RWPE1 (cell line): ENCODE measurements at regions not wholly inside any gene's neighbourhood (a gene's known extent, or its start where the extent isn't known, plus 50 kb on each side); places are given as distances from the start of the nearest gene placed in this dataset.
"Not testable (repeated sequence)": the region's sequence is repeated elsewhere in the genome, so short reads cannot be mapped to it uniquely, and the experiment has no call there.

Source experiments
- CTCF ChIA-PET: fragments of 350-600 bp; sonication (Branson Sonifier 250); formaldehyde crosslinking; extraction: SDS; loops from one replicate; lab custom pipeline; 2021; lab: Yijun Ruan, JAX
- POLR2A ChIA-PET: fragments of 400-600 bp; formaldehyde crosslinking; extraction: SDS; loops from one replicate; lab custom pipeline; 2020; ENCODE audit warnings: antibody characterized with exemption; ENCODE audit not compliant: low non-redundant PET; lab: Yijun Ruan, JAX
- DNase-seq: peaks from one replicate; pipeline ENCODE4 v3.0.0; 2012; ENCODE audit warnings: low spot score
- H3K27ac ChIP-seq: fragments of 450-650 bp; 2 replicates; pipeline ENCODE4 v1.5.1; 2017
- TF ChIP-seq, protein P1 (sequence below): fragments of 450-650 bp; conservative IDR thresholded peaks from 2 replicates; pipeline ENCODE4 v1.5.1; 2017; ENCODE audit warnings: low read depth, mild to moderate bottlenecking

DNA sequence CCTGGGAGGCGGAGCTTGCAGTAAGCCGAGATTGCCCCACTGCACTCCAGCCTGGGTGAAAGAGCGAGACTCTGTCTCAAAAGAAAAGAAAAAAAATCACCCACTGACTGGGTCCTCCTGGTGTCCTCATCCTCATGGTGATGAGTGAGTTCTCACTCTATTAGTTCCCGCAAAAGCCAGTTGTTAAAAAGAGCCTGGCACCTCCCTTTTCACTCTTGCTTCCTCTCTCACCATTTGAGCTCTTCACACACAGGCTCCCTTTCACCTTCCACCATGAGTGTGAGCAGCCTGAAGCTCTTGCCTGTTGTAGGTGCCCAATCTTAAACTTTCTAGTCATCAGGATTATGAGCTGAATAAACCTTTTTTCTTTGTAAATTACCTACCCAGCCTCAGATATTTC lies 176.4 kb downstream of the SLC38A4 start:
- DNase-seq: no peak
- ChIA-PET POLR2A (no interaction called here), CTCF (interaction anchor here (0.6 kb wide), 1 partner anchor 645 kb away, joined by 3 read pairs; no protein-coding TSS in a partner anchor)
- no peak overlapping the region for H3K27ac ChIP-seq
- TF ChIP-seq, protein P1, sequence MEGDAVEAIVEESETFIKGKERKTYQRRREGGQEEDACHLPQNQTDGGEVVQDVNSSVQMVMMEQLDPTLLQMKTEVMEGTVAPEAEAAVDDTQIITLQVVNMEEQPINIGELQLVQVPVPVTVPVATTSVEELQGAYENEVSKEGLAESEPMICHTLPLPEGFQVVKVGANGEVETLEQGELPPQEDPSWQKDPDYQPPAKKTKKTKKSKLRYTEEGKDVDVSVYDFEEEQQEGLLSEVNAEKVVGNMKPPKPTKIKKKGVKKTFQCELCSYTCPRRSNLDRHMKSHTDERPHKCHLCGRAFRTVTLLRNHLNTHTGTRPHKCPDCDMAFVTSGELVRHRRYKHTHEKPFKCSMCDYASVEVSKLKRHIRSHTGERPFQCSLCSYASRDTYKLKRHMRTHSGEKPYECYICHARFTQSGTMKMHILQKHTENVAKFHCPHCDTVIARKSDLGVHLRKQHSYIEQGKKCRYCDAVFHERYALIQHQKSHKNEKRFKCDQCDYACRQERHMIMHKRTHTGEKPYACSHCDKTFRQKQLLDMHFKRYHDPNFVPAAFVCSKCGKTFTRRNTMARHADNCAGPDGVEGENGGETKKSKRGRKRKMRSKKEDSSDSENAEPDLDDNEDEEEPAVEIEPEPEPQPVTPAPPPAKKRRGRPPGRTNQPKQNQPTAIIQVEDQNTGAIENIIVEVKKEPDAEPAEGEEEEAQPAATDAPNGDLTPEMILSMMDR: no peak

DNA sequence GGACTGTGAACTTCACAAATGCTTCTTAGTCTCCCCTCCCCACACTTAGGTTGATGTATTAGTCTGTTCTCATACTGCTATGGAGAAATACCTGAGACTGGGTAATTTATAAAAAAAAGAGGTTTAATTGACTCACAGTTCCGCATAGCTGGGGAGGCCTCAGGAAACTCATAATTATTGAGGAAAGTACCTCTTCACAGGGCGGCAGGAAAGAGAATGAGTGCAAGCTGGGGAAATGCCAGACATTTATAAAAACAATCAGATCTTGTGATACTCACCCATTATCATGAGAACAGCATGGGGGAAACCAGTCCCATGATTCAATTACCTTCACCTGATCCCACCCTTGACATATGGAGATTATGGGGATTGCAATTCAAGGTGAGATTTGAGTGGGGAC lies 178.8 kb downstream of the SLC38A4 start:
- TF ChIP-seq, protein P1: no peak
- no peak overlapping the region for H3K27ac ChIP-seq
- ChIA-PET CTCF (no interaction called here), POLR2A (no interaction called here)
- DNase-seq: no peak

DNA sequence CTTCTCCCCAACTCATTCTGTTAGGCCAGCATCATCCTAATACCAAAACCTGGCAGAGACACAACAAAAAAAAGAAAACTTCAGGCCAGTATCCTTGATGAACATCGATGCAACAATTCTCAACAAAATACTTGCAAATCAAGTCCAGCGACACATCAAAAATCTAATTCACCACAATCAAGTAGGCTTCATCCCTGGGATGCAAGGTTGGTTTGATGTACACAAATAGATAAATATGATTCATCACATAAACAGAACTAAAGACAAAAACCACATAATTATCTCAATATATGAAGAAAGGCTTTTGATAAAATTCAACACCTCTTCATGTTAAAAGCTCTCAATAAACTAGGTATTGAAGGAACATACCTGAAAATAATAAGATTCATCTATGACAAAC lies 184.1 kb downstream of the SLC38A4 start:
- H3K27ac ChIP-seq, DNase-seq, POLR2A ChIA-PET, CTCF ChIA-PET: not testable (repeated sequence)

DNA sequence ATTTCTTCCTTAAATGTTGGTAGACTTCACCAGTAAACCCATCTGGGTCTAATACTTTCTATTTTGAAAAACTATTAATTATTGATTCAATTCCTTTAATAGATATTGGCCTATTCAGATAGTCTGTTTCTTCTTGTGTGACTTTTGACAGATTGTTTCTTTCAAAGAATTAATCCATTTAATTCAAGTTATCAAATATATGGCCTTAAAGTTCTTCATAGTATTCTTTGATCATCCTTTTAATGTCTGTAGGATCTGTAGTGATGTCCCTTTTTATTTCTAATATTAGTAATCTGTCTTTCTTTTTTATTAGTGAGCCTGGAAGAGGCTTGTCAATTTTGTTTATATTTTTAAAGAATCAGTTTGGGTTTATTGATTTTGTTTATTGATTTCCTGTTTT lies 190.0 kb downstream of the SLC38A4 start:
- CTCF ChIA-PET: interaction anchor here (0.7 kb wide), 1 partner anchor 50 kb away, joined by 3 read pairs; no protein-coding TSS in a partner anchor
- H3K27ac ChIP-seq: no peak overlapping the region
- POLR2A ChIA-PET: no interaction called here
- no peak for DNase-seq
- TF ChIP-seq, protein P1: no peak

DNA sequence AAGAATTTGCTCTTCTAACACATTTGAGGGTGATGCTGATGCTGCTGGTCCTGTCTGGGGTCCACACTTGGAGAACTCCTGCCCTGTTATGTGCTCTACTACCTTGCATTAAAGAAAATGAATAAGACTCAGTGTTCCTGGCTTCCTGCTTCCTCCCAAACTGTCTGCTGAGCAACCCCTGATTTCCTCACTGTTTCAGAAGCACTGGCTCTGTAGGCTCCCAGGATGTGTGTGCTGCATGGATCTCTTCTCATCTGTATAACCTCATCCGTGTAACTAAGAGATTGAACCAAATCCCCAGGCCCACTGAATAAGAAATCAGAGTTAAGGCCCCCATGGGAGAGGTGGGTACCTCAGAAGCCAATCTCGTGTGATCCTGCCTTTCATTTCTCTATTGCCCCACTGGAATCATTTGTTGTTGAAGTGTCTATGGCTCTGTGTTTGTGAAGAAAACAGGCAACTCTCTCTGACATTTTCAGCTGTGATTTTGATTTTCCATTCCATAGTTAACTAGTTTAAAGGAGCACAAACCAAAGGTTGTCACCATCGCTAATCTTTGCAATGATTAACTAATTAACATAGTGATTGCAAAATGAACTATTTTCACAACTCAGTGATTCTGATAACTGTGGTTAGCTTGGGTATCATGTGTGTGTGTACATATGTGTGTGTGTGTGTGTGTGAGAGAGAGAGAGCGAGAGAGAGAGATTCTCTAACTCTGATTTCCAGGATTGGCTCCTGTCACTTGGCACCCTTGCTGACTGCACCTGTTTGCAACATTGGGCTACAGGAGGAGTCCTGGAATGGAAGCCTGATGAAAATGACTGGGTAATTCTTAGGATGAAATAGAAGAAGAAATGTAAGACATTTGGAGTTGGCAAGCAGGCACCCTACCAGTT lies 196.2 kb downstream of the SLC38A4 start:
- TF ChIP-seq, protein P1: no peak
- no peak for DNase-seq
- CTCF ChIA-PET: no interaction called here
- H3K27ac ChIP-seq: no peak overlapping the region
- POLR2A ChIA-PET: no interaction called here

DNA sequence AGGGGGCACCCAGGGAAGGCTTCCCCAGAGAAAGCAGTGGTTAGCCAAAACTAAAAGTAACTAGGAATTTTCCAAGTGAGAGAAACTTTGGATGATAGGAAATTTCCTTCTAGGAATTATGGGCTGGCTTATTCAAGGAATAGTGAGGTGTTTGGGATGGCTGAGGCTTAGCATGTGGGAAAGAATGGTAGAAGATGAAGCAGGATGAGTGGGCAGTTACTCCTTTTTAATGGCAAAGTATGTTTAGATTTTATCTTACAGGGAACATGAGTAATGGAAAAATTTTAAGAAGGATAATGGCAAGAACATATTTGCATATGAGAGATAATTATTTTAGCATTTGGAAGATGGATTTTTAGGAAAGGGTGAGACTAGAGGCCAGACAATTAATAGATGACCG lies 197.6 kb downstream of the SLC38A4 start:
- no peak overlapping the region for H3K27ac ChIP-seq
- POLR2A ChIA-PET: no interaction called here
- TF ChIP-seq, protein P1: no peak

DNA sequence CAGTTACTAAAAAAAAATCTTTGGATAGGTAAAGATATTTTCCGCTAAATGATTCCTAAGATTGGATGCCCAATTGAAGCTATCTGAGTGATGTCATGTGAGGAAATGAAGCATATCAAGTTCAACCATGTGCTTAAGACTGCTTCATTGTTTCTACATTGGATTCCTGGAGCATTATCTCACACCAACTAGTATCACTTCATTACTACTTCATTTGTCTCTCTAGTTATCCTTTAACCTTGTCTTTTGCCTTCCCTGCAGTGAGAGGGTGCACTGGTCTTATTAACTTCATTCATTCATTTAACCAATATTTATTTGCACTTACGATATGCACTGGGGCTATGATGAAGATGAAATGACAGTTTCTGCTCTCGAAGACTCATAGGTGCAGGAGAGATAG lies 198.1 kb downstream of the SLC38A4 start:
- ChIA-PET POLR2A (no interaction called here), CTCF (no interaction called here)
- no peak for DNase-seq
- TF ChIP-seq, protein P1: no peak
- H3K27ac ChIP-seq: no peak overlapping the region

More for the DNA sequence above, 197.6 kb downstream of the SLC38A4 start:
- no peak for DNase-seq
- CTCF ChIA-PET: no interaction called here

DNA sequence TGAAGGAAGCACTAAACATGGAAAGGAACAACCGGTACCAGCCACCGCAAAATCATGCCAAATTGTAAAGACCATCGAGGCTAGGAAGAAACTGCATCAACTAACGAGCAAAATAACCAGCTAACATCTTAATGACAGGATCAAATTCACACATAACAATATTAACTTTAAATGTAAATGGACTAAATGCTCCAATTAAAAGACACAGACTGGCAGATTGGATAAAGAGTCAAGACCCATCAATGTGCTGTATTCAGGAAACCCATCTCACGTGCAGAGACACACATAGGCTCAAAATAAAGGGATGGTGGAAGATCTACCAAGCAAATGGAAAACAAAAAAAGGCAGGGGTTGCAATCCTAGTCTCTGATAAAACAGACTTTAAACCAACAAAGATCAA lies 206.3 kb downstream of the SLC38A4 start:
- POLR2A ChIA-PET, CTCF ChIA-PET, DNase-seq, H3K27ac ChIP-seq: not testable (repeated sequence)

DNA sequence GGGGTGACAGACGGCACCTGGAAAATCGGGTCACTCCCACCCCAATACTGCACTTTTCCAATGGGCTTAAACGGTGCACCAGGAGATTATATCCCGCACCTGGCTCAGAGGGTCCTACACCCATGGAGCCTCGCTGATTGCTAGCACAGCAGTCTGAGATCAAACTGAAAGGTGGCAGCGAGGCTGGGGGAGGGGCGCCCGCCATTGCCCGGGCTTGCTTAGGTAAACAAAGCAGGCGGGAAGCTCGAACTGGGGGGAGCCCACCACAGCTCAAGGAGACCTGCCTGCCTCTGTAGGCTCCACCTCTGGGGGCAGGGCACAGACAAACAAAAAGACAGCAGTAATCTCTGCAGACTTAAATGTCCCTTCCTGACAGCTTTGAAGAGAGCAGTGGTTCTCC lies 208.1 kb downstream of the SLC38A4 start:
- CTCF ChIA-PET, H3K27ac ChIP-seq, DNase-seq, POLR2A ChIA-PET: not testable (repeated sequence)
